ENCODE measurements at regions not wholly inside any gene's neighbourhood (a gene's known extent, or its start where the extent isn't known, plus 50 kb on each side); places are given as distances from the start of the nearest gene placed in this dataset.

DNA sequence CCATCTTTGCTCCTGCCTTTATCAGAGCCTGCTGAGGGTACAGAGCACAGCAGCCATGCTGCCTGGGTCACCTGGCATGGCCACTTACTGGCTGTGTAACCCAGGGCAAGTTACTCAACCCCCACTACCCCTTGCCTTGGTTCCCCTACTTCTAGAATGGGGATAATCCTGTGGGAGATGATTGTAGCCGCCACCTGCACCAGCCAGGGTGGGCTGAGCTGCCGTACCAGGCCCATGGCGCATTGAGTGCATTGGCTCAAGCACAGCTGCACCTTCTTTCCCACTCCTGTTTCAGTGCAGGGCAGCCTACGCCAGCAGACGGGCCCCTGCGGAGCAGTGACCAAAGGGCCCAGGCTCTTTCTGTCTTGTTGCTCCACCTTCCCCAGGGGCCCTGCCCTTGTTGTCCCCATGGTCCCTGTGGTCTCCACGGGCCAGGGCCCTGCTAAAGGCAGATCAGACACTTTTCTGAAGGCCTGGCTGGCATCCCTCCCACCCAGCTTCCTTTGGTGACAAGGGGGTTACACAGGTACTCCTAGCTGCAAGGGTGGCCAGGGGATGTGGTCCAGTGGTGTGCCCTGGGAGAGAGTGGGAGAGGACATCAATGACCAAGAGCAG is 159.4 kb upstream of the MLN start:
- TF ChIP-seq, protein P1, sequence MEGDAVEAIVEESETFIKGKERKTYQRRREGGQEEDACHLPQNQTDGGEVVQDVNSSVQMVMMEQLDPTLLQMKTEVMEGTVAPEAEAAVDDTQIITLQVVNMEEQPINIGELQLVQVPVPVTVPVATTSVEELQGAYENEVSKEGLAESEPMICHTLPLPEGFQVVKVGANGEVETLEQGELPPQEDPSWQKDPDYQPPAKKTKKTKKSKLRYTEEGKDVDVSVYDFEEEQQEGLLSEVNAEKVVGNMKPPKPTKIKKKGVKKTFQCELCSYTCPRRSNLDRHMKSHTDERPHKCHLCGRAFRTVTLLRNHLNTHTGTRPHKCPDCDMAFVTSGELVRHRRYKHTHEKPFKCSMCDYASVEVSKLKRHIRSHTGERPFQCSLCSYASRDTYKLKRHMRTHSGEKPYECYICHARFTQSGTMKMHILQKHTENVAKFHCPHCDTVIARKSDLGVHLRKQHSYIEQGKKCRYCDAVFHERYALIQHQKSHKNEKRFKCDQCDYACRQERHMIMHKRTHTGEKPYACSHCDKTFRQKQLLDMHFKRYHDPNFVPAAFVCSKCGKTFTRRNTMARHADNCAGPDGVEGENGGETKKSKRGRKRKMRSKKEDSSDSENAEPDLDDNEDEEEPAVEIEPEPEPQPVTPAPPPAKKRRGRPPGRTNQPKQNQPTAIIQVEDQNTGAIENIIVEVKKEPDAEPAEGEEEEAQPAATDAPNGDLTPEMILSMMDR (IDR thresholded peaks at IDR 0.05; ENCODE audit: low read depth, low read length) = no peak
- TF ChIP-seq POLR2A (IDR thresholded peaks at IDR 0.05; ENCODE audit: extremely low read depth, insufficient read length) = no peak
- TF ChIP-seq, protein P2, sequence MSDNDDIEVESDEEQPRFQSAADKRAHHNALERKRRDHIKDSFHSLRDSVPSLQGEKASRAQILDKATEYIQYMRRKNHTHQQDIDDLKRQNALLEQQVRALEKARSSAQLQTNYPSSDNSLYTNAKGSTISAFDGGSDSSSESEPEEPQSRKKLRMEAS (IDR thresholded peaks at IDR 0.05; ENCODE audit: low read depth, low read length) = no peak
- no peak for TF ChIP-seq MYC (IDR thresholded peaks at IDR 0.05; ENCODE audit: low read depth, low read length)

Measured in NB4 (cell line).